LHCN-M2 (cell line): ENCODE measurements at regions not wholly inside any gene's neighbourhood (a gene's known extent, or its start where the extent isn't known, plus 50 kb on each side); places are given as distances from the start of the nearest gene placed in this dataset.
A peak's percentile ranks its signal among the peaks of the same experiment; 100 is the strongest.
"Not testable (repeated sequence)": the region's sequence is repeated elsewhere in the genome, so short reads cannot be mapped to it uniquely, and the experiment has no call there.

Experiments
- DNase-seq: peaks from one replicate; pipeline ENCODE4 v3.0.0-alpha.2; 2012; ENCODE audit warnings: low read depth

DNA sequence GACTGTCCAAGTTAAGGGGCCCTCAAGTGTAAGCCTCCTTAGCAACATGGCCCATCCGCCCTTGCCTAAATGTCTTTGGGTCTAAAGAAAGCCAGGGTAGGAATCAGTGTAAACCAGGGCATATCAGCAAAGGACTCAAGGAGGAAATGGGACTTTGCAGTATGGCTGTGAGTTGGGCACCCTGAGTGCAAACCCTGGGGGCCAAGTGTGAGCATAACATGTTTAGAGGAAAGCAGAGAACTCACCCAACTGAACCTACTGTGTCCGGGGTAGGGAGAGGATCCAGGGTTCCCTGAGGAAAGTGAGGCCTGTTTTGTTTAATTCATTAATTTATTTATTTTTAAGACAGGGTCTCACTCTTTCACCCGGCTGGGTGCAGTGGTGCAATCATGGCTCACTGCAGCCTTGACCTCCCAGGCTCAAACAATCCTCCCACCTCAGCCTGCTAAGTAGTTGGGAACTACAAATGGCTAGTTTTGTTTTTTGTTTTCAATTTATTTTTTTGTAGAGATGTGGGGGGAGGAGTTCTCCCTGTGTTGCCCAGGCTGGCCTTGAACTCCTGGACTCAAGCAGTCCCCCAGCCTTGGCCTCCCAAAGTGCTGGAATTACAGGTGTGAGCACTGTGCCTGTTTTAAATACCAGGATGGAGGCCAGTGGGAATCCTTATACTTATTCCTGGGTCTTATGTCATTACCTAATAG, 51.0 kb upstream of the ACTR3 start:
- no peak for DNase-seq

DNA sequence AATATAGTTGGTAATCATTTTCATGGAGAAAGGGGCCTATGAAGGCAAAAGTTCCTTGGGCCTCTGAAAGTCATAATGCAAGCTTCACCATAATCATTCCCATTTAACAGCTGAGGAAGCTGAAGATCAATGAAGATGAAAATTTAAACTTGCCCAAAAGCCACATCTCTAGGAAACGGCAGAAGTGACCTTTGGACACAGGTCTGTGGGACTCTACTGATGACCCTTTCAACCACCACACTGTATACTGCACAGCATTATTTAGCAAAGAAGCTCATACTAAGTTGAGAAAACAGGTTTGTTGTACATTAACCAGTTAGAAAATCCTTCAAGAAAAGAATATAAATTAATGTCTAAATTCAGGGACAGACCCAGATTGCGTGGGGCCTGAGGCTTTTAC, 51.6 kb upstream of the ACTR3 start:
- DNase-seq, result no peak

DNA sequence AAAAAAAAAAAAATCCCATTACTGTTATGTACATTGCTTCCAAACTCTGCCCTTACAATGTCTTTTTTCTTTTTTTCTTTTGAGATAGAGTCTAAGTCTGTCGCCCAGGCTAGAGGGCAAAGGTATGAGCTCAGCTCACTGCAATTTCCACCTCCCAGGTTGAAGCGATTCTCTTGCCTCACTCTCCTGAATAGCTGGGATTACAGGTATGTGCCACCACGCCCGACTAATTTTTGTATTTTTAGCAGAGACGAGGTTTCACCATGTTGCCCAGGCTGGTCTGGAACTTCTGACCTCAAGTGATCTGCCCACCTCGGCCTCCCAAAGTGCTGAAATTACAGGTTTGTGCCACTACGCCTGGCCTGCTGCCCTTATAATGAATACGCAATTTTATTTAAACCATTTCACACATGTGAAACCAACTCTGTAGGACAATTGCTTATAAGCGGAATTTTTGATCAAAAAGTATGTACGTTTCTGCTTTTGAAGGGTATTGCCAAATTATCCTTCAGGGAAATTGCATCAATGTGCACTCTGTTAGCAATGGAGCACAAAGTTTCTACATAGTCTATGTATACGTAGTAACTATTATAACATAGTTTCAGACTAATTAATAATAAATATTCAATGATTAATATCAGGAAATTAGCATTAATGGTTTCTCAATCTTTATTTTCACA, 55.7 kb upstream of the ACTR3 start:
- DNase-seq, result no peak

DNA sequence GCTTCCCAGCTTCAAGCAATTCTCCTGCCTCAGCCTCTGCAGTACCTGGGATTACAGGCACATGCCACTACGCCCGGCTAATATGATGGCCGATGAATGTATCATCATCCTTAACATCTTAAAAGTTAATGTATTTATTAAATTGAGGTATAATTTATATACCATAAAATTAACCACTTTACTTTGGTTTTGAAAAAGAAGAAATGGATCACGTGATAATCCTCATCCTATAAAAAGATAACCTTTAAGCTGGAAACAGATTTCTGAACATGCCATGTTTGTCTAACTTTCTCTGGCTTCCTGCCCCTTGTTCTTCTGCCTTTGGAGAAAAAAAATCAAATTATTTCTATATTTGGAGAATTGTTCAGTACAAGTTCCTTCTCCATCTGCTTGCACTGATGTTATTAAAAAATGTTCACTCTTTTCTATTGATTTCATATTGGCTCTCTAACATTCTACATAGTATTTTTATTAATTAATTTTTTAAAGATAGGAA, 57.0 kb upstream of the ACTR3 start:
- no peak for DNase-seq

DNA sequence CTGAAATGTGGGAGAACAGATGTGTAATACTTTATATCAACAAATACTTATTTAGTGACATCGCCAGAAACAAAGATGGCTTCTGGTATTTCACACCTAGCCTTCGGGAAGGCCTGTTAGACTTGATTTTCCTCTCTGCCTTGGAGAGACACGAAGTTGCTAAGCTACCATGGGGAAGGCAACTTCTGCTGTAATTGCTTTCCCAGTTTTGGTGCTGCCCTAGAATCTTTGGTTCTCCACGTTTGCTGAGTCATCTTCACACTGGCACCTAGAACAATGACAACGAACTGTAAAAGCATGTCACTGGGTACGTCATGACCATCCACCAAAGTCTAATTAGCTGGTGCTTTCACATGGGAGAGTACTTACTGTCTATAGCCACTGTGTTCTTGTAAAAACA, 58.7 kb upstream of the ACTR3 start:
- peak; percentile 50 for DNase-seq

DNA sequence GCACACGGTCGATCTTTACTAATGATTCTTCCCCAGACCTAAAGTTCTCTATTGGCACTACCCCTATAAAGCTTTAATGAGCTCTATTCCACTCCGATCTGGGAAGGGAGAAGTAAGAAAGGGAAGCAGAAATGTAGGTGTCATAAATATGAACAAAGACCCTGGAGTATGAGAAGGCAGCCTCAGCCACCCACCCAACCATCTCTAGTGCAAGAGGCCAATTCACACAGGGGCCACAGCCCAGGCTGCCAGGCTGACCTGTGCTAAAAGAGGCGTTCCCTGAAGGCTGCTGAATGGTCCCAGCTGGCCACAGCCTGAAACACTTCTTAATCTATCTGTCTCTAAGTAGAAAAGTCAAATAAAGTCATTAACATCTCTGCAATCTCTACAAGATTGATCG, 60.1 kb upstream of the ACTR3 start:
- DNase-seq, result no peak

DNA sequence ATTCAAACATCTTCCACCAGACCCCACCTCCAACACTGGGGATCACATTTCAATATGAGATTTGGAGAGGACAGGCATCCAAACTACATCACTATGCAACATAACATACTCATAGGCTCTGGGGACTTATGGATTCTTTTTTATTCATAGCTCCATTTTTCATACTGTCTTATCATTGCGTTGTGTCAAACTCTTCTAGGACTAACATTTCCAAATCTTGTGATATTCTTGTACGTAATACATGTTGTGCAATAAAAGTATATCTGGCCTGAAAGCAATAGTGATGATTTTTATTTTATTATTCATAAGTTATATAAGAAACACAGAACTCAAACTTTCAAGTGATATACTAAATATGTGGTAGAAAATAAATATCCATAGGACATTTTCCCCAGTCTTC, 60.6 kb upstream of the ACTR3 start:
- no peak for DNase-seq

DNA sequence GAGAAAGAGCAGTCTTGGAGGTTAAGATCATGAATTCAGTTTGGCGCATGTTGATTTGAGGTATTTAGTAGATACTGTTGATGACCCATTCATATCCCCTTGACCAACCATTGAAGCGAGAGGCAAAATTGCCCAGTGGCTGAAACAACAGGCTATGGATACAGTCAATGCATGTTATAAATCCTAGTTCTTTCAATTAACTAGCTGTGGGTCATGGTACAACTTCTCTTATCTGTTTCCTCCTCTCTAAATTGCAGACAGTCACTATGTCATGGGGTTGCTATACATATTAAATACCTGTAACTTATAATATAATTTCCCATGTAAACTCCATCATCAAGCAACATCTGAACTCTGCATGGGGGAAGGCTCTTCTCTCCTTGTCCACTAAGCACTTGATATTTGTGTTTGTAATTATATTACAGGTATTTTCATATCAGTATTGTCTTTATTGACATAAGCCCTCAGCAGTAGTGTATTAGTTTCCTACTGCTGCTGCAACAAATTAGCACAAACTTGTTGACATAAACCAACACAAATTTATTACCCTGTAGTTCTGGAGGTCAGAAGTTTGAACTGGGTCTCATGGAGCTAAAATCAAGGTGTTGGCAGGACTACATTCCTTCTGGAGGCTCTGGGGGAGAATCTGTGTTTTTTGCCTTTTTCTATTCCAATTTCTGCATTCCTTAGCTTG, 61.7 kb upstream of the ACTR3 start:
- no peak for DNase-seq

DNA sequence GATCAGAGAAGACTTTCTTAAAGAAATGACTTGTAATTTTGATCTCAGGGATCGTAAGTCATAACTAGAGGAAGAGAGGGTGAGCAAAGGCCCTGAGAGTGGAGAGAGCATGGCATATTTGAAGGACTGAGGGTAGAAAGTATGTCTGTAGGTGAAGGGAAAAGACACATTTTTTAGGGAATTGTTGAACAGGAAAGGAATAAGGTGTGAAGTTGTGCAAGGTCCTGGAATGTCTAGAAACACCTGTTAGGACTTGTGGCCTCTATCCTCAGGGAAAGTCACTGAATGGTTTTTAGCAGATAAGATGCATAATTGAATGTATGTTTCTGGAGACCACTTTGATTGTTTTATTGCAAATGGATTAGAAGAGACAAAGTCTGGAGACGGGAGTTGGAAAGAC, 62.5 kb upstream of the ACTR3 start:
- no peak for DNase-seq

DNA sequence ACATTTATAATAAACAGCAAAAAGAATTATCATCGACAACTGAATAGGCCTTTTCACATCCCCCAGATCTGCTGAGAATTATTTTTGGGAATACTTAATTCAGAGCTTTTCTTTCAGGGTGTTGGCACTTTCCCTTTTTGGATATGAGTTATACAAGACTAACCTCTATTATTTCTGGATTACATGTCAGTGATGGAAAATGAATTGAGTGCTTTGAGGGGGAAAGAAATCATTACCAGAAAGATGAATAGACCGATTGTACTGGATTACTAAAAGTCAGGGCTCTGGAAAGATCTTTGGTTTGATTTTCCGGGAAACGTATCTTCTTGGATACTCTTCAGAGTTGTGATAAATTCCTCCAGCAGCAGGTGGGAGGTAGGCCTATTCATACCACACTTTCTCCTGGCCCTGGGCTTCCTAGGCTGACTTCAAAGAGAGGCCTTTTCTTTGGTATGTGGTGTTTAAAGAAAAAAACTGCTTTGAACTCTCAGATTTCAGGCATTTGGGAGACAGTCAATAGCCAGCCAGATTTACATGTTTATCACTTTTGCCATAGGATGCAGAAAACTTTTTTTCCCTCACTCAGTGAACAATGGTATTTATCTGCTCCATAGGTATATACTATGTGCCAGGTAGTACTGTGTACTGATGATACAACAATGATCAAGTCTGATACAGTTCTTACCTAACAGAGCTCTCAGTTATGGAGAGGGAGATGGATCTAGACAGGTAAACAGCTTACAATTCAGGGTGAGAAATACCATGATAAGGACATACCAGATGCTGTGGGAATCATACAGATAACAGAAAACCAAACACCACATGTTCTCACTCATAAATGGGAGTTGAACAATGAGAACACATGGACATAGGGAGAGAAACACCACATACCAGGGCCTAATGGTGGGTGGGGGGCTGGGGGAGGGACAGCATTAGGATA, 63.3 kb upstream of the ACTR3 start:
- no peak for DNase-seq

DNA sequence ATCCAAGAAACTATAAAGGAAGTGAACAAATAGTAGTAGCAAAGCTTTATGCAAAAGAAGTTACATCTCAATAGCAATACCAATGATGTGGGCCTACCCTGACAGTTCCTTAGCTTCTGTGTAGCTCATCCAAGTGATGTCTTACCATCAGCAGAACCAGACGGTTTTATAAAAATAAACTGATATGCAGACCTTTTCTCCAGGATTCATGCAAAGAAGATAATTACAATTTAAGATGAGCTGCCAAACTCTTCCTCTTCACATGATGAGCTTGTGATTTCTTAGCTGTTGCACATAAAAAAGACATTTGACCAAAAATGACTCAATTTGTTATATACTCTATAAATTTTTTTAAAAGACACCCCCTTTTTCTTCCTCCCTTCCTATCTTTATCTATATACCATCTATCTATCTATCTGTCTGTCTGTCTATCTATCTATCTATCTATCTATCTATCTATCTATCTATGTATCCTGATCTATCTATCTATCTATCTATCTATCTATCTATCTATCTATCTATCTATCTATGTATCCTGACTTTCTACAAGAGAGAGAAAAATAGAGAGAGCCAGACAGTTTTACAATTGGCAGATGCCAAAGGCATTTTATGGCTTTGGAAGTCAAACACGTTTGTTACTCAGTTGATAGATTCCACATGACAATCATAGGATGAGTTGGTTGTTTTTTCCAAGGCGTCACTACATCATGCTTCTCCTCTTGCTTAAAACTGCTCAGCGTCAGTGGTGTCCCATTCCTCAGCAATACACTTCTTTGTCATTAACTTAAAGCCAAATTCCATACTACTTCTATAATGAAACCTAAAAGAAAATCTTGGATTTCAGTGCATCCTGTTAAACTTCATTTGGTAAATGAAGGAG, 65.9 kb upstream of the ACTR3 start:
- DNase-seq, result no peak

DNA sequence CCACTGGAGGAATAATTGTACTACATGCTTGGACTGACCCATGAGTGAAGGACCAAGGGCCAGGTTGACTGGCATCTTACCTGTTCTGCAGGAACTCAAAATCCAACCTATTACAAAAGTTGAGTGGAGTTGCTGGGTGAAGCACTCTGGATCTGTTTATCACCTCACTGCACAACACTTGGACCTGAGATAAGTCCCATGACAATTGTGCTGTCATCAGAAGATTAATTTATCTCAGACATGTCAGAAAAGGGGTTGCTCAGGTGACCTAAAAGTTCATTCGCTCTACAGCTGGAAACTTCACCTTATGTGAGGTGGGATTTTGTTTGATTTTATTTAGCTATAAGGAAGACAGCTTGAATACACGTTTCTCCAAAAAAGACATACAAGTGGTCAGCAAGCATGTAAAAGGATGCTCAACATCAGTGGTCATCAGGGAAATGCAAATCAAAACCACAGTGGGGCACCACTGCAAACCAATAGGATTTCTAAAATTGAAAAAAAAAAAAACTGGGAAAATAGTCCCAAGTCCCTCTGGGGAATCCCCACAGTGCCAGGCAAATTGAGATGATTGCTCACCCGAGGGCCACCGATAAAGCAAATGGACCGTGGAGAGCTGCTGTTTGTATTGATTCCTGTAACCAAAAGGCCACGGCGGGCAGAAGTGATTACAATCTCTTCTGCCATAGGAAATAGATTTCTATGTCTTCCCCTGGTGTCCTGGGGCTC, 65.8 kb upstream of the SLC35F5 start:
- peak; percentile 11 for DNase-seq

DNA sequence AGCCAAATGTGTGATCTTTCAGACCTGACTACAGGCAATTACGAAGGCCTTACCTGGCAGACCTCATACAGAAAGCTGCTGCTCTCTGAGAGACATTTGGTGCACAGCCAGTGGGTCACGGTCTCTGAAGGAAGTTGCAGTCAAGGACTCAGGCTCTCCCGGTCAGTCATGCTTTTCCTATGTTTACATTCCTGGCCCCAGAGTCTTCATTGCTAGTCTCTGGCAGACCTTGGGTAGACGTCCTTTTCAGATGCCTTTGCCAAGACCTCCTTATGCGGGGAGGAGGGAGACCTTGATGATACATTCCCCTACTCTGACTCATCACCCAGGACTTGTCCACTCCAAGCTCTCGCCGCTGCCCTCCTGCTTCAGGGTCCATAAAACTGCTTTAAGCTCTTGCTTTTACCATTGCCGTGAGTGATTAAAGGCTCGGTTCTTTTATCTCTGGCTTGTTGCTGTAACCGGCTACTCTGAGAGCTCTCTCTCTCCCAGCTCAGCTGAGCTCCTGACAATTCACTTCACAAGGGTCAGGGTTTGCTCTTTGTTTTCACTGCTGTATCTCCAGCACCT, 62.0 kb upstream of the SLC35F5 start:
- peak; percentile 90 for DNase-seq

DNA sequence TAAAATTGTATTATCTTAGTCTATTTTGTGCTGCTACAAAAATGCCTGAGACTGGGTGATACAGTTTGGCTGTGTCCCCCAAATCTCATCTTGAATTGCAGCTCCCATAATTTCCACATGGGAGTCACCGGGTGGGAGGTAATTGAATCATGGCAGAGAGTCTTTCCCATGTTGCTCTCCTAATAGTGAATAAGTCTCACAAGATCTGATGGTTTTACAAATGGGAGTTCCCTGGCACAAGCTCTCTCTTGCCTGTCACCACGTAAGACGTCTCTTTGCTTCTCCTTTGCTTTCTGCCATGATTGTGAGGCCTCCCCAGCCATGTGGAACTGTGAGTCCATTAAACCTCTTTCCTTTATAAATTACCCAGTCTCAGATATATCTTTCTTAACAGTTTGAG, 57.0 kb upstream of the SLC35F5 start:
- not testable (repeated sequence) for DNase-seq

DNA sequence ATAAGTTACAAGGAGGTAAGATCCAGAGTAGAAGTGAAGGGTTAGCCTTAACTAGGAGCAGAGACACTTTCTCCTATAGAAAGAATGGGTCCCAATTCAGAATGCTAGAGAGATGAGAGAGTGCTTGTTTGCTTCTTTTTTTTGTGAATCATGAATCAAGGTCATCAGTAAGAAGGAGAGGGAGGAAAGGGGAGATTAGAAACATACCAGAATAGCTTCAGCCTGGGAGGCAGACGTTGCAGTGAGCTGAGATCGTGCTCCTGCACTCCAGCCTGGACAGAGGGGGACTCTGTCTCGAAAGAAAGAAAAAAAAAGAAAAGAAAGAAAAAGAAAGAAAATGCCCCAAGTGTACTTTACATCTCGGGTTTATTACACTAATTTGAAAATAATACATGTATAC, 55.8 kb upstream of the SLC35F5 start:
- no peak for DNase-seq

DNA sequence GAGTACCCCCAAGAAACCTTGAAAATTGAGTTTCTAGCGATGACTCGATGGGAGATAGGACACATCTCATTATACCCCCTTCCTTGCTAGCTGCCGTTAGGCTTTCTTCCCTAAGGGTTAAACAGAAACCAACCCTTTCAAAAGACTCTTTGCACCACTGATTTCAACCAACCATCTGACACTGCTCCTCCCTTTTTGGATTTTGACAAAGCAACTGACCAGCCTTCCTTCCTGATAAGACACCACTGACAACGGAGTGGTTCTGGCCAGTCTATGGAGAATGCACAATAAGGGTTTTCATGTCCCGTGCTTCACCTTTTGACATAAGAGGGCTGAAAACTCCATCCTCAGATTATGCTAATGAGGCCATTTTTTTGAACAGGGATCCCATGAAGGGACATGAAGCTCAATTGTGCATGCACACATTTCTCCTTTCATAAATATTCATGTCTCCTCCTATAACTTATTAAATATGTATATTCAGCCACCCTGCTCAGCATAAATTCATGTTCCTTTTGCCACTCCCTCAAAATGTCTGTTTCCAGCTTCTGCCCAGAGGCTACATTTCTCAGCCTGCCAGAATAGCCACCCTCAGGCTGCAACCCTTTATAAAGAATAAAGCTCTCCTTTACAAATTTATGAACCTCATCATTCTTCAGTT, 52.8 kb upstream of the SLC35F5 start:
- no peak for DNase-seq

DNA sequence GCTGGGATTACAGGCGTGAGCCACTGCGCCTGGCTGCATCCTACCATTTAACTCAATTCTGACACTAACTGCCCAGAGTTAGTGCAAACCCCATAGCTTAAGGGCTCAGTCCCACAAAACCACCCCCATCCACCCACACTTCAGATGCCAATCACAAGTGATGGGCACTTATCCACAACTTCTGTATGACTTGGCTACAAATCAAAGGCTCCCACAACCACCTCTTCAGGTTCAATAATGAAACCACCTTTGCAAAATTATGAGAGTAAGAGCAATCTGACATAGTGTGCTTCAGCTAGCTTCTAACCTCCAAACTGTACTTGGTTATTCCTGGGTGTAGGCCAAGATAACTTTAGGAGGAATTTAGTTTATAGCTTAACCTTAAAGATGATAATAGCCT, 51.3 kb upstream of the SLC35F5 start:
- DNase-seq, result no peak

DNA sequence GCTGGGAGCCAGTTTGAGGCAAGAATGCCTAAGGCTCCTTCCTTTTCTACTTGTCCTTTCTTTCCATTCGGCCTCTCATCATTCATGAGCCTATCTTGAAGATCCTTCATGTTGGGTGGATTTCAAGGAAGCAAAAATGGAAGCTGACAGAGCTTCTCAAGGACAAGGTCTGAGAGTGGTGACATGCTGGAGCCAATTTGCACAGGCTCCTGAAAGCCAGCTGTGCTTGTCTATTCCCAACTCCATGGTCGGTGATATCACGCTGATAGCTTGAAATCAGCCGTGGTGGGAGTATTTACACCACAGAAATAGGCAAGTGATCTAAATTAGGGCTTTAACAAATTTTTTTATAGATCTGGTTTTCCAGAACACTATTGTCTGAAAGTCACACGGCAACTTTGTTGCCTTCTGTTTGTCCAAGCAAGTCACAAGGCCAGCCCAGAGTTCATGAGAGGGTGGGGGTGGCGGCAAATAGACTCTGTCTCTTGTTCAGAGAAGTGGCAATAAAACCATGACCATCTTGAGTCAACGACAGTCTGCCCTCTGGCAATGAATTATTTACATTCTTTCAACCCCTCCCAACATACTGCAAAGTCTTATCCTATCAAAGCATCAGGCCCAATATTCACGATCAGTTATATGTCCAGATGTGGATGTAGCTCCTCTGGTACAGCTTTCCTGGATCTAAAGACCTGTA, 49.9 kb upstream of the SLC35F5 start:
- no peak for DNase-seq
